Right lobe of liver (tissue), 4 donors: ENCODE measurements at regions not wholly inside any gene's neighbourhood (a gene's known extent, or its start where the extent isn't known, plus 50 kb on each side); places are given as distances from the start of the nearest gene placed in this dataset.

Experiments used
- CTCF ChIP-seq, 4 donors: fragments of 200-600 bp in 3 of 4; fragments of 450-650 bp in 1 of 4; IDR thresholded peaks; one replicate each; pipeline versions ENCODE4 v1.5.1 to v1.8.0; 2016 to 2022; ENCODE audit warnings: antibody characterized with exemption in 4 of 4, mild to moderate bottlenecking in 2 of 4
- POLR2A ChIP-seq: fragments of 450-650 bp; IDR thresholded peaks from one replicate; pipeline ENCODE4 v1.6.1; 2017; ENCODE audit warnings: antibody characterized with exemption, mild to moderate bottlenecking
- donor health status: DM: no; HTN: no; CAD: no.
- donor health status: DM: no; HTN: no; CAD: no.
- donor health status: DM: no; HTN: yes; CAD: no.

GRCh38 chr1:238319957-238320356 lies 429.2 kb upstream of the ZP4 start:
- TF ChIP-seq CTCF (IDR thresholded peaks at IDR 0.05) (no peak), POLR2A (no peak)
